CD14-positive monocyte (primary cell): ENCODE measurements at regions not wholly inside any gene's neighbourhood (a gene's known extent, or its start where the extent isn't known, plus 50 kb on each side); places are given as distances from the start of the nearest gene placed in this dataset.

Source experiments
- DNase-seq, 3 donors: peaks; one replicate each; pipeline ENCODE4 v3.0.0-alpha.2; 2011 to 2022
- H2AFZ ChIP-seq: 2 replicates; pipeline ENCODE4 v1.6.0; 2012; ENCODE audit warnings: mild to moderate bottlenecking, low read depth, low read length, inconsistent platforms; ENCODE audit not compliant: insufficient read depth, poor library complexity, severe bottlenecking
- H3K27ac ChIP-seq, 2 donors: 1 replicate in 1 of 2; 2 replicates in 1 of 2; pipeline ENCODE4 v1.5.1; 2012 to 2013; ENCODE audit warnings: low read length in 2 of 2, control low read depth in 1 of 2, inconsistent platforms in 1 of 2, low read depth in 1 of 2, mild to moderate bottlenecking in 1 of 2
- H3K27me3 ChIP-seq, 2 donors: one replicate each; pipeline versions ENCODE4 v1.6.0 to v1.6.1; 2011 to 2013; ENCODE audit warnings: low read length in 2 of 2; ENCODE audit not compliant: control insufficient read depth in 2 of 2, insufficient read depth in 2 of 2
- H3K36me3 ChIP-seq, 2 donors: replicated peaks in 1 of 2; 1 replicate in 1 of 2; 2 replicates in 1 of 2; pipeline versions ENCODE4 v1.5.1 to v1.6.1; 2012 to 2013; ENCODE audit warnings: low read length in 2 of 2, control low read depth in 1 of 2, inconsistent platforms in 1 of 2, mild to moderate bottlenecking in 1 of 2; ENCODE audit not compliant: insufficient read depth in 2 of 2, control insufficient read depth in 1 of 2
- H3K4me1 ChIP-seq, 2 donors: 1 replicate in 1 of 2; 2 replicates in 1 of 2; pipeline versions ENCODE4 v1.5.1 to v1.6.1; 2012 to 2013; ENCODE audit warnings: low read length in 2 of 2, control low read depth in 1 of 2, inconsistent platforms in 1 of 2, mild to moderate bottlenecking in 1 of 2, moderate library complexity in 1 of 2; ENCODE audit not compliant: insufficient read depth in 2 of 2, control insufficient read depth in 1 of 2
- H3K4me2 ChIP-seq: replicated peaks from 2 replicates; pipeline ENCODE3; 2012; ENCODE audit warnings: low read length, moderate library complexity, mild to moderate bottlenecking; ENCODE audit not compliant: poor library complexity, severe bottlenecking; ENCODE audit errors: extremely low read depth
- H3K4me3 ChIP-seq, 3 experiments: fragments of 200-600 bp in 1 of 3; sonication (generic) in 1 of 3; replicated peaks in 1 of 3; 1 replicate in 2 of 3; 2 replicates in 1 of 3; pipeline ENCODE4 v1.5.1; 2011 to 2013; ENCODE audit warnings: low read length in 3 of 3, mild to moderate bottlenecking in 3 of 3, control low read depth in 2 of 3, low read depth in 2 of 3, inconsistent platforms in 1 of 3, moderate library complexity in 1 of 3
- H3K79me2 ChIP-seq: 2 replicates; pipeline ENCODE4 v1.6.0; 2012; ENCODE audit warnings: mild to moderate bottlenecking, control low read depth, inconsistent platforms, low read length, moderate library complexity; ENCODE audit not compliant: insufficient read depth
- H3K9ac ChIP-seq: 2 replicates; pipeline ENCODE4 v1.6.0; 2017; ENCODE audit warnings: low read length, mild to moderate bottlenecking; ENCODE audit not compliant: insufficient read depth, poor library complexity, severe bottlenecking
- H3K9me3 ChIP-seq, 2 donors: replicated peaks in 1 of 2; 1 replicate in 1 of 2; 2 replicates in 1 of 2; pipeline versions ENCODE4 v1.5.1 to v1.6.1; 2012 to 2013; ENCODE audit warnings: low read length in 2 of 2, control low read depth in 1 of 2; ENCODE audit not compliant: control insufficient read depth in 1 of 2, insufficient read depth in 1 of 2
- H4K20me1 ChIP-seq: 2 replicates; pipeline ENCODE4 v1.6.0; 2012; ENCODE audit warnings: mild to moderate bottlenecking, low read length, control low read depth, moderate library complexity; ENCODE audit not compliant: insufficient read depth
- H3K27ac Mint-ChIP-seq, 7 donors: one replicate each; pipeline ENCODE4 v1.8.0; 2020; ENCODE audit warnings: mild to moderate bottlenecking in 7 of 7, mixed read lengths in 7 of 7, moderate library complexity in 6 of 7, inconsistent platforms in 2 of 7
- H3K27me3 Mint-ChIP-seq, 3 donors: one replicate each; pipeline ENCODE4 v1.8.0; 2021 to 2022; ENCODE audit warnings: low read depth in 3 of 3, mild to moderate bottlenecking in 3 of 3, mixed read lengths in 3 of 3, moderate library complexity in 3 of 3, inconsistent platforms in 1 of 3
- H3K36me3 Mint-ChIP-seq, 2 donors: one replicate each; pipeline ENCODE4 v1.8.0; 2020; ENCODE audit warnings: mixed read lengths in 2 of 2, inconsistent platforms in 1 of 2, mild to moderate bottlenecking in 1 of 2
- H3K4me1 Mint-ChIP-seq: one replicate; pipeline ENCODE4 v1.8.0; 2020; ENCODE audit warnings: mild to moderate bottlenecking, mixed read lengths
- H3K4me3 Mint-ChIP-seq, 2 donors: one replicate each; pipeline ENCODE4 v1.8.0; 2020; ENCODE audit warnings: mild to moderate bottlenecking in 2 of 2, mixed read lengths in 2 of 2, moderate library complexity in 1 of 2
- H3K9me3 Mint-ChIP-seq, 7 donors: one replicate each; pipeline ENCODE4 v1.8.0; 2020 to 2022; ENCODE audit warnings: mixed read lengths in 7 of 7, mild to moderate bottlenecking in 6 of 7, moderate library complexity in 6 of 7, inconsistent platforms in 2 of 7
- CTCF ChIP-seq: fragments of 200-600 bp; IDR thresholded peaks from one replicate; pipeline ENCODE4 v1.8.0; 2022; ENCODE audit warnings: antibody characterized with exemption, mild to moderate bottlenecking
- whole genome bisulfite sequencing: methylation state at CpG from one replicate; pipeline ENCODE4 v1.1.5; 2013; ENCODE audit warnings: missing lambda C conversion rate; ENCODE audit not compliant: insufficient coverage; 5-methylcytosine and 5-hydroxymethylcytosine counted together
- intact Hi-C, 2 donors: fragments of 100-400 bp; cut with micrococcal nuclease; formaldehyde crosslinking; loops; one replicate each; pipeline versions ENCODE4 v1.15.0 to v1.15.1; 2023

- H2AFZ ChIP-seq: no peak overlapping the region
- TF ChIP-seq CTCF: no peak
- no peak overlapping the region for H3K4me3 ChIP-seq
- WGBS: 96% methylated on average over 13 of the region's 13 CpGs
- Mint-ChIP-seq H3K27ac (no peak overlapping the region), H3K4me1 (no peaks in the 10 kb centered on the region), H3K27me3 (peaks cover 8 to 15% (median 14%) of the 10 kb centered on the region in 3 donors), H3K4me3 (no peak overlapping the region), H3K9me3 (peaks cover 0 to 2% (median 0%) of the 10 kb centered on the region in 7 donors), H3K36me3 (no peaks in the 10 kb centered on the region)
- no peak for DNase-seq
- no peaks in the 10 kb centered on the region for H3K4me1 ChIP-seq
- no peaks in the 10 kb centered on the region for H3K27me3 ChIP-seq
- H3K79me2 ChIP-seq: no peaks in the 10 kb centered on the region
- H3K9ac ChIP-seq: no peak overlapping the region
- H4K20me1 ChIP-seq: no peaks in the 10 kb centered on the region
- H3K27ac ChIP-seq: no peak overlapping the region
- intact Hi-C loops: no loop called here
- no peak overlapping the region for H3K4me2 ChIP-seq
- no peaks in the 10 kb centered on the region for H3K36me3 ChIP-seq
- H3K9me3 ChIP-seq: no peaks in the 10 kb centered on the region
These were observed 57.1 kb upstream of the ODC1 start for GRCh38 chr2:10504994-10505820.

- H3K27me3 Mint-ChIP-seq: peaks cover 8 to 15% (median 12%) of the 10 kb centered on the region in 3 donors
- peaks cover 0 to 2% (median 0%) of the 10 kb centered on the region in 7 donors for H3K9me3 Mint-ChIP-seq
These were observed 56.4 kb upstream of the ODC1 start for GRCh38 chr2:10504370-10504993.

More at GRCh38 chr2:10504370-10504993, 56.4 kb upstream of the ODC1 start:
- TF ChIP-seq CTCF: no peak
- H3K4me1 Mint-ChIP-seq: no peaks in the 10 kb centered on the region
- Histone ChIP-seq H3K27me3 (no peaks in the 10 kb centered on the region), H3K4me2 (no peak overlapping the region), H3K9ac (no peak overlapping the region), H3K79me2 (no peaks in the 10 kb centered on the region), H4K20me1 (no peaks in the 10 kb centered on the region), H3K4me3 (no peak overlapping the region), H3K4me1 (no peaks in the 10 kb centered on the region), H3K27ac (no peak overlapping the region), H3K36me3 (no peaks in the 10 kb centered on the region), H2AFZ (no peak overlapping the region), H3K9me3 (no peaks in the 10 kb centered on the region)
- WGBS: 90% methylated on average over 11 of the region's 16 CpGs
- no peak overlapping the region for H3K4me3 Mint-ChIP-seq
- H3K36me3 Mint-ChIP-seq: no peaks in the 10 kb centered on the region
- H3K27ac Mint-ChIP-seq: no peak overlapping the region
- intact Hi-C loops: no loop called here
- DNase-seq: no peak
